ENCODE measurements at regions not wholly inside any gene's neighbourhood (a gene's known extent, or its start where the extent isn't known, plus 50 kb on each side); places are given as distances from the start of the nearest gene placed in this dataset.

- no peak for DNase-seq
- Histone ChIP-seq H3K27ac (no peak overlapping the region), H3K9me3 (no peaks in the 10 kb centered on the region), H3K36me3 (no peaks in the 10 kb centered on the region), H3K4me3 (no peak overlapping the region), H3K4me1 (no peaks in the 10 kb centered on the region), H3K27me3 (replicated peaks in 1 of 7) (no peaks in the 10 kb centered on the region)
- TF ChIP-seq POLR2AphosphoS5 (IDR thresholded peaks at IDR 0.05) = no peak
- no peak for TF ChIP-seq POLR2A (IDR thresholded peaks at IDR 0.05)
- TF ChIP-seq CTCF (IDR thresholded peaks at IDR 0.05 in 8 of 11, conservative IDR thresholded peaks at IDR 0.05 in 3 of 11) = no peak
- intact Hi-C loops (cut with DNase I; ENCODE audit: low total_unique reads) = no loop called here
- WGBS, 5 donors = 72 to 86% (median 83%) methylated on average over 3 of the region's 3 CpGs
Observed at GRCh38 chr11:110990311-110990710, 255.2 kb upstream of the POU2AF2 start.

- no peak for DNase-seq
- H3K9me3 ChIP-seq = no peaks in the 10 kb centered on the region
Observed at GRCh38 chr11:110989428-110990133, 255.9 kb upstream of the POU2AF2 start.

GRCh38 chr11:110988671-110989070 lies 256.9 kb upstream of the POU2AF2 start:
- H3K4me3 ChIP-seq = no peak overlapping the region
- TF ChIP-seq POLR2AphosphoS5 (IDR thresholded peaks at IDR 0.05) (no peak), POLR2A (IDR thresholded peaks at IDR 0.05) (no peak), CTCF (IDR thresholded peaks at IDR 0.05 in 8 of 11, conservative IDR thresholded peaks at IDR 0.05 in 3 of 11) (no peak)
- H3K27ac ChIP-seq = no peak overlapping the region
- WGBS, 5 donors = 77 to 92% (median 89%) methylated on average over 3 of the region's 3 CpGs
- intact Hi-C loops (cut with DNase I; ENCODE audit: low total_unique reads) = no loop called here
- no peak for DNase-seq
- H3K4me1 ChIP-seq = no peaks in the 10 kb centered on the region
- no peaks in the 10 kb centered on the region for H3K36me3 ChIP-seq
- H3K27me3 ChIP-seq (replicated peaks in 1 of 7) = no peaks in the 10 kb centered on the region
- H3K9me3 ChIP-seq = no peaks in the 10 kb centered on the region

More at GRCh38 chr11:110989428-110990133, 255.9 kb upstream of the POU2AF2 start:
- TF ChIP-seq CTCF (IDR thresholded peaks at IDR 0.05 in 8 of 11, conservative IDR thresholded peaks at IDR 0.05 in 3 of 11) (no peak), POLR2A (IDR thresholded peaks at IDR 0.05) (no peak), POLR2AphosphoS5 (IDR thresholded peaks at IDR 0.05) (no peak)
- H3K27ac ChIP-seq = no peak overlapping the region
- H3K36me3 ChIP-seq = no peaks in the 10 kb centered on the region
- no peaks in the 10 kb centered on the region for H3K4me1 ChIP-seq
- H3K4me3 ChIP-seq = no peak overlapping the region
- intact Hi-C loops (cut with DNase I; ENCODE audit: low total_unique reads) = no loop called here
- no peaks in the 10 kb centered on the region for H3K27me3 ChIP-seq (replicated peaks in 1 of 7)

- Histone ChIP-seq H3K27me3 (replicated peaks in 1 of 7) (no peaks in the 10 kb centered on the region), H3K4me3 (no peak overlapping the region), H3K36me3 (no peaks in the 10 kb centered on the region), H3K4me1 (no peaks in the 10 kb centered on the region), H3K27ac (no peak overlapping the region), H3K9me3 (no peaks in the 10 kb centered on the region)
- DNase-seq = no peak
- WGBS, 5 donors = 76 to 93% (median 83%) methylated on average over 7 of the region's 7 CpGs
- no peak for TF ChIP-seq POLR2A (IDR thresholded peaks at IDR 0.05)
- intact Hi-C loops (cut with DNase I; ENCODE audit: low total_unique reads) = no loop called here
Observed at GRCh38 chr11:110986016-110986415, 259.5 kb upstream of the POU2AF2 start.

GRCh38 chr11:110985547-110985946 lies 260.0 kb upstream of the POU2AF2 start:
- no peaks in the 10 kb centered on the region for H3K4me1 ChIP-seq
- DNase-seq = no peak
- no peaks in the 10 kb centered on the region for H3K9me3 ChIP-seq
- H3K27ac ChIP-seq = no peak overlapping the region
- no peak overlapping the region for H3K4me3 ChIP-seq
- intact Hi-C loops (cut with DNase I; ENCODE audit: low total_unique reads) = no loop called here
- H3K36me3 ChIP-seq = no peaks in the 10 kb centered on the region
- no peak for TF ChIP-seq POLR2AphosphoS5 (IDR thresholded peaks at IDR 0.05)
- no peak for TF ChIP-seq POLR2A (IDR thresholded peaks at IDR 0.05)
- no peak for TF ChIP-seq CTCF (IDR thresholded peaks at IDR 0.05 in 8 of 11, conservative IDR thresholded peaks at IDR 0.05 in 3 of 11)
- no peaks in the 10 kb centered on the region for H3K27me3 ChIP-seq (replicated peaks in 1 of 7)

All from spleen (tissue), 11 donors.